Spleen (tissue), 7 donors: ENCODE measurements at regions not wholly inside any gene's neighbourhood (a gene's known extent, or its start where the extent isn't known, plus 50 kb on each side); places are given as distances from the start of the nearest gene placed in this dataset.

Source experiments
- POLR2A ChIP-seq, 3 donors: fragments of 450-650 bp; IDR thresholded peaks; one replicate each; pipeline ENCODE4 v1.5.1; 2017; ENCODE audit warnings: antibody characterized with exemption in 3 of 3, mild to moderate bottlenecking in 1 of 3
- POLR2AphosphoS5 ChIP-seq, 3 donors: sonication (generic); formaldehyde crosslinking; IDR thresholded peaks; one replicate each; pipeline ENCODE4 v1.5.1; 2017; ENCODE audit warnings: antibody characterized with exemption in 3 of 3
- TF ChIP-seq, protein P1 (sequence below), 11 experiments: fragments of 200-600 bp in 7 of 11; fragments of 450-650 bp in 4 of 11; sonication (generic) in 4 of 11; IDR thresholded peaks in 8 of 11; conservative IDR thresholded peaks in 3 of 11; 1 replicate in 7 of 11; 2 replicates in 4 of 11; pipeline versions ENCODE4 v1.4.0 to v1.8.0; 2016 to 2021; ENCODE audit warnings: antibody characterized with exemption in 11 of 11, inconsistent platforms in 4 of 11, mild to moderate bottlenecking in 1 of 11
- donor health status: DM: no; HTN: no; CAD: no; lungs with moderate emphysema.
- donor health status: DM: no; HTN: no; CAD: no.
- donor health status: DM: no; HTN: no; CAD: no.

DNA sequence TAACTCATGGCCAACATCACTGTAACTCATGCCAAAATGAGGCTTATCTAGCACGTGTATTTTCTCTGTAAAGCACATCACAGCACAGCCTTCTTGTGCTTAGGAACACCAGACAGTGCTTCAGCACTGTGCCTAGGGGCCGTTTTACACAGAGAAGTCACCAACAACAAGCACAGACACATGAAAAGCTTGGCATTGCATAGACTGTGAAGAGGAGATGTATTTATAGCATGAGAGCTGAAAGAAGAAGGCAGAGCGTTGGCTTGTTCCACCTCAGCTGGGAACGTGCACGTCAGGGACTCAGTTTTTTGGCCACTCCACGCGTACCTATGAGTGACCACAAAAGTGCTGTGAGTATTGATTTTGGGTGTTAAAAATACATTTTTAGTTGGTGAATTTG lies 116.3 kb upstream of the SFRP2 start:
- TF ChIP-seq, protein P1, sequence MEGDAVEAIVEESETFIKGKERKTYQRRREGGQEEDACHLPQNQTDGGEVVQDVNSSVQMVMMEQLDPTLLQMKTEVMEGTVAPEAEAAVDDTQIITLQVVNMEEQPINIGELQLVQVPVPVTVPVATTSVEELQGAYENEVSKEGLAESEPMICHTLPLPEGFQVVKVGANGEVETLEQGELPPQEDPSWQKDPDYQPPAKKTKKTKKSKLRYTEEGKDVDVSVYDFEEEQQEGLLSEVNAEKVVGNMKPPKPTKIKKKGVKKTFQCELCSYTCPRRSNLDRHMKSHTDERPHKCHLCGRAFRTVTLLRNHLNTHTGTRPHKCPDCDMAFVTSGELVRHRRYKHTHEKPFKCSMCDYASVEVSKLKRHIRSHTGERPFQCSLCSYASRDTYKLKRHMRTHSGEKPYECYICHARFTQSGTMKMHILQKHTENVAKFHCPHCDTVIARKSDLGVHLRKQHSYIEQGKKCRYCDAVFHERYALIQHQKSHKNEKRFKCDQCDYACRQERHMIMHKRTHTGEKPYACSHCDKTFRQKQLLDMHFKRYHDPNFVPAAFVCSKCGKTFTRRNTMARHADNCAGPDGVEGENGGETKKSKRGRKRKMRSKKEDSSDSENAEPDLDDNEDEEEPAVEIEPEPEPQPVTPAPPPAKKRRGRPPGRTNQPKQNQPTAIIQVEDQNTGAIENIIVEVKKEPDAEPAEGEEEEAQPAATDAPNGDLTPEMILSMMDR (IDR thresholded peaks at IDR 0.05 in 8 of 11, conservative IDR thresholded peaks at IDR 0.05 in 3 of 11) = no peak
- TF ChIP-seq POLR2A (IDR thresholded peaks at IDR 0.05) = no peak
- TF ChIP-seq POLR2AphosphoS5 (IDR thresholded peaks at IDR 0.05) = no peak
